C4-2B (cell line): ENCODE measurements at regions not wholly inside any gene's neighbourhood (a gene's known extent, or its start where the extent isn't known, plus 50 kb on each side); places are given as distances from the start of the nearest gene placed in this dataset.
A peak's percentile ranks its signal among the peaks of the same experiment; 100 is the strongest.

Experiments
- ZFX ChIP-seq: fragments of 450-650 bp; IDR thresholded peaks from 2 replicates; pipeline ENCODE4 v1.6.1; 2017
- TF ChIP-seq, protein P1 (sequence below): fragments of 450-650 bp; conservative IDR thresholded peaks from 2 replicates; pipeline ENCODE4 v1.5.1; 2017; ENCODE audit warnings: mild to moderate bottlenecking

DNA sequence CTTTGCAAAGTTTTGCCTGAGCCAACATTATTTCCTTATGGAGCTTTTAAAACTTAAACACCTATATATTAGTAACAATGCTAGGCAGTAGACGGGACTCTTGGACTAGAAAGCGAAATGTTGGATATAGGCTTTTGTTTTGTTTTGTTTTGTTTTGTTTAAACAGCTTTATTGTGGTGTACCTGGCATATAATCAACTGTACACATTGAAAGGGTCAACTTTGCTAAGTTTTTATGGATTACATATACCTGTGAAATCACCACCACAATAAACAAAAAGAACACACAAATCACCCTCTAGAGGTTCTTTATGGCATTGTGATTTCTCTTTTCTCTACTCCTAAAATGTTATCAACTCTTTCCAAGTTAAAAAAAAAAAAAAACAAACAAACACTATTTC is 184.9 kb upstream of the LNX1 start:
- TF ChIP-seq, protein P1, sequence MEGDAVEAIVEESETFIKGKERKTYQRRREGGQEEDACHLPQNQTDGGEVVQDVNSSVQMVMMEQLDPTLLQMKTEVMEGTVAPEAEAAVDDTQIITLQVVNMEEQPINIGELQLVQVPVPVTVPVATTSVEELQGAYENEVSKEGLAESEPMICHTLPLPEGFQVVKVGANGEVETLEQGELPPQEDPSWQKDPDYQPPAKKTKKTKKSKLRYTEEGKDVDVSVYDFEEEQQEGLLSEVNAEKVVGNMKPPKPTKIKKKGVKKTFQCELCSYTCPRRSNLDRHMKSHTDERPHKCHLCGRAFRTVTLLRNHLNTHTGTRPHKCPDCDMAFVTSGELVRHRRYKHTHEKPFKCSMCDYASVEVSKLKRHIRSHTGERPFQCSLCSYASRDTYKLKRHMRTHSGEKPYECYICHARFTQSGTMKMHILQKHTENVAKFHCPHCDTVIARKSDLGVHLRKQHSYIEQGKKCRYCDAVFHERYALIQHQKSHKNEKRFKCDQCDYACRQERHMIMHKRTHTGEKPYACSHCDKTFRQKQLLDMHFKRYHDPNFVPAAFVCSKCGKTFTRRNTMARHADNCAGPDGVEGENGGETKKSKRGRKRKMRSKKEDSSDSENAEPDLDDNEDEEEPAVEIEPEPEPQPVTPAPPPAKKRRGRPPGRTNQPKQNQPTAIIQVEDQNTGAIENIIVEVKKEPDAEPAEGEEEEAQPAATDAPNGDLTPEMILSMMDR, result peak; percentile 43
- no peak for TF ChIP-seq ZFX
